HEK293T (cell line): ENCODE measurements at regions not wholly inside any gene's neighbourhood (a gene's known extent, or its start where the extent isn't known, plus 50 kb on each side); places are given as distances from the start of the nearest gene placed in this dataset.

Source experiments
- CTCF ChIA-PET: fragments of 350-600 bp; formaldehyde crosslinking; extraction: SDS; loops from one replicate; lab custom pipeline; 2021; ENCODE audit warnings: antibody characterized with exemption, inconsistent platforms; lab: Yijun Ruan, JAX
- POLR2A ChIA-PET: fragments of 350-600 bp; formaldehyde crosslinking; extraction: SDS; loops from one replicate; lab custom pipeline; 2020; ENCODE audit warnings: antibody characterized with exemption, inconsistent platforms; lab: Yijun Ruan, JAX
- DNase-seq: peaks from one replicate; pipeline ENCODE4 v3.0.0; 2012; ENCODE audit warnings: mixed read lengths; ENCODE audit errors: extremely low spot score
- ARNT ChIP-seq: fragments of 450-650 bp; IDR thresholded peaks from 2 replicates; pipeline ENCODE4 v1.6.1; 2017; ENCODE audit warnings: mild to moderate bottlenecking
- BHLHE40 ChIP-seq: fragments of 450-650 bp; IDR thresholded peaks from 2 replicates; pipeline ENCODE4 v1.6.1; 2016; ENCODE audit warnings: mild to moderate bottlenecking, moderate library complexity, borderline replicate concordance
- CTBP1 ChIP-seq: fragments of 450-650 bp; IDR thresholded peaks from 2 replicates; pipeline ENCODE4 v1.6.1; 2016; ENCODE audit warnings: borderline replicate concordance
- ELF4 ChIP-seq: fragments of 450-650 bp; IDR thresholded peaks from 2 replicates; pipeline ENCODE4 v1.6.1; 2017; ENCODE audit warnings: antibody characterized with exemption
- FOXA1 ChIP-seq: fragments of 450-650 bp; IDR thresholded peaks from 2 replicates; pipeline ENCODE4 v1.6.1; 2016; ENCODE audit warnings: mild to moderate bottlenecking
- FOXK2 ChIP-seq: fragments of 450-650 bp; IDR thresholded peaks from 2 replicates; pipeline ENCODE4 v1.6.1; 2016; ENCODE audit warnings: mild to moderate bottlenecking
- FOXM1 ChIP-seq: fragments of 450-650 bp; IDR thresholded peaks from 2 replicates; pipeline ENCODE4 v1.6.1; 2017; ENCODE audit warnings: mild to moderate bottlenecking, borderline replicate concordance
- HDGF ChIP-seq: fragments of 450-650 bp; IDR thresholded peaks from 2 replicates; pipeline ENCODE4 v1.6.1; 2017; ENCODE audit warnings: antibody characterized with exemption, borderline replicate concordance
- L3MBTL2 ChIP-seq: fragments of 450-650 bp; conservative IDR thresholded peaks from 2 replicates; pipeline ENCODE4 v1.6.1; 2016; ENCODE audit warnings: mild to moderate bottlenecking
- LEF1 ChIP-seq: fragments of 450-650 bp; IDR thresholded peaks from 2 replicates; pipeline ENCODE4 v1.6.1; 2017; ENCODE audit warnings: mild to moderate bottlenecking, borderline replicate concordance
- NFRKB ChIP-seq: fragments of 450-650 bp; IDR thresholded peaks from 2 replicates; pipeline ENCODE4 v1.6.1; 2016; ENCODE audit warnings: mild to moderate bottlenecking, moderate library complexity
- SP1 ChIP-seq: fragments of 450-650 bp; IDR thresholded peaks from 2 replicates; pipeline ENCODE4 v1.6.1; 2017
- SUZ12 ChIP-seq: fragments of 450-650 bp; IDR thresholded peaks from 2 replicates; pipeline ENCODE4 v1.6.1; 2016; ENCODE audit warnings: mild to moderate bottlenecking
- TARDBP ChIP-seq: fragments of 450-650 bp; IDR thresholded peaks from 2 replicates; pipeline ENCODE4 v1.6.1; 2016
- ZNF384 ChIP-seq: fragments of 450-650 bp; IDR thresholded peaks from 2 replicates; pipeline ENCODE4 v1.6.1; 2016
- TF ChIP-seq, protein P1 (sequence below): fragments of 450-650 bp; IDR thresholded peaks from 2 replicates; pipeline ENCODE4 v1.6.1; 2016

DNA sequence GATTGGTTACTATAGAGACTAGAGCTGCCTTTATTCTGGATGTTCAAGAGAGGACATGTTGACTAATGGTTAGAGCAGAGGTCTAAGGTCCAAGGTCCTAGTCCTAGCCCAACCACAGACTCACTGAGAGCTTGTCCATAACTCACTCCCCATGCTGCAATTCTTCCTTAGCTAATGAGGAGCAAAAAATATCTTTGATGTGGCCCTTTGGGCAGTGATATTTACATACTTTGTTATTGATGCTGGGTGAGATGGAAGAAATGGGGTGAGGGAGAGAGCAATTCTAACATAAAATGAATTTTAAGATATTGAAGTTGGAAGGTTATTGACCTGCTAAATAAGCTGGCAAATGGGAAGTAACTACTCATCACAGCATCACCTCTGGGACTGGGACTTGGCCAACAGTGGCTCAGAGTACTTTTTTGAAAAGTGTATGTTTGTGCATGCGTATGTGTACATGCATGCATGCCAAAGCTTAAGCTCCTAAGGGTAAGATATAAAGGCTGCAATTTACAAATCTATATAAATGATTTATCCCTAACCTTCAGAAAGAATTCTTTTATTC, 58.0 kb upstream of the ANKRD55 start:
- CTCF ChIA-PET = no interaction called here
- POLR2A ChIA-PET = no interaction called here
- TF ChIP-seq LEF1 (no peak), TARDBP (no peak), FOXM1 (no peak), CTBP1 (no peak), L3MBTL2 (no peak), NFRKB (no peak), FOXA1 (no peak), ELF4 (no peak), ARNT (no peak), SP1 (no peak), SUZ12 (no peak)
- TF ChIP-seq, protein P1, sequence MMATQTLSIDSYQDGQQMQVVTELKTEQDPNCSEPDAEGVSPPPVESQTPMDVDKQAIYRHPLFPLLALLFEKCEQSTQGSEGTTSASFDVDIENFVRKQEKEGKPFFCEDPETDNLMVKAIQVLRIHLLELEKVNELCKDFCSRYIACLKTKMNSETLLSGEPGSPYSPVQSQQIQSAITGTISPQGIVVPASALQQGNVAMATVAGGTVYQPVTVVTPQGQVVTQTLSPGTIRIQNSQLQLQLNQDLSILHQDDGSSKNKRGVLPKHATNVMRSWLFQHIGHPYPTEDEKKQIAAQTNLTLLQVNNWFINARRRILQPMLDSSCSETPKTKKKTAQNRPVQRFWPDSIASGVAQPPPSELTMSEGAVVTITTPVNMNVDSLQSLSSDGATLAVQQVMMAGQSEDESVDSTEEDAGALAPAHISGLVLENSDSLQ = no peak
- no peak for DNase-seq

DNA sequence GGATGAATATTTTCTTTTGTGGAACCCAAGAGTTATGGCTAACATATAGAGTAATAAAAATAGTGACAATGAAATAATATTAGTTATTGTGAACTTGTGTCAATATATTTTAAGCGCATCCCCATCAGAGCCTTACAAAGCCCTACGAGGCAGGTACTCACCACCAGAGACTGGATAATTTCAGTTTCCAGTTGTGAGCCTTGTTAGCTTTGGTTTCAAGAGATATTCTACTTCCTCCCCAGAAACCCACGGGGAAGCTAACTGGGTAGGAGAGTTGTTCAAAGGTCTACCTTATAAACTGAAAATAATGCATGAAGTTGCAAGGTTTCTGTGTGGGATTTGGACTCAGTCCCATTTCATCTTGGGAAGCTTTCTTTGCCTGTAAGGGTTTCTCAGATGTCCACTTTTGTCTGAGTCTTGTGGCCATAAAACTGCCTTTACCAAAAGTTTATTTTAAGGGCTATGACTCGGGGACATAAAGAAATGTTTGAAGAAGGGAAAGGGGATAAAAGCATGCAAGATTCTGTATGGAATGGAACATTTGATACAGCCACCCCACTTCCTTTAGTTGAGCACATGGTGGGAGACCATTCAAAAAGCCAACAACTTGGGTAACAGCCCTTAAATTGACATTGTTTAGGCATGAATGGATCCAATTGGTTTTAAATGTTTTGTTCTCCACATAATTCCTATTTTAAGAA, 57.4 kb upstream of the ANKRD55 start:
- ChIA-PET POLR2A (no interaction called here), CTCF (no interaction called here)
- DNase-seq = no peak
- no peak for TF ChIP-seq TARDBP
- TF ChIP-seq, protein P1 = no peak
- TF ChIP-seq FOXA1 = no peak
- no peak for TF ChIP-seq BHLHE40
- TF ChIP-seq ELF4 = no peak
- TF ChIP-seq L3MBTL2 = no peak
- no peak for TF ChIP-seq ARNT
- no peak for TF ChIP-seq SP1
- no peak for TF ChIP-seq CTBP1
- TF ChIP-seq NFRKB = no peak
- no peak for TF ChIP-seq LEF1
- TF ChIP-seq HDGF = no peak
- no peak for TF ChIP-seq ZNF384
- no peak for TF ChIP-seq SUZ12
- TF ChIP-seq FOXK2 = no peak

DNA sequence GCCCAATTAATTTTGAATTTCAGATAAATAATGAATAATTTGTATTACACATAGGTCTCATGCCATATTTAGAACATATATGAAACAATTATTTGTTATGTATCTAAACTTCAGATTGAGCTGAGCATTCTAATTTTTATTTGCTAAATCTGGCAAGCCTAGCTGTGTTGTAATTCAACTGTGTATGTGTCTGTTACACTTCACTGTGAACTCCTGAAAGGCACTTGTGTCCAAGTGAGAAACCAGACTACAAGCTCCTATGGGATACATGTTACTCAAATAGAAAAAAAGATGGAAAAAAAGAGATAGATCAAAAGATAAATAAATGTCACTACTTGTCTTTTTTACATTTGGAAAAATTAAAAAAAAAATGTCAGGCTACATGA, 56.5 kb upstream of the ANKRD55 start:
- ChIA-PET POLR2A (no interaction called here), CTCF (no interaction called here)
- TF ChIP-seq FOXK2 (no peak), ZNF384 (no peak), TARDBP (no peak), CTBP1 (no peak), NFRKB (no peak), ELF4 (no peak), ARNT (no peak), HDGF (no peak), FOXM1 (no peak), SP1 (no peak), SUZ12 (no peak), BHLHE40 (no peak), L3MBTL2 (no peak), FOXA1 (no peak), LEF1 (no peak)
- TF ChIP-seq, protein P1 = no peak
- DNase-seq = no peak

DNA sequence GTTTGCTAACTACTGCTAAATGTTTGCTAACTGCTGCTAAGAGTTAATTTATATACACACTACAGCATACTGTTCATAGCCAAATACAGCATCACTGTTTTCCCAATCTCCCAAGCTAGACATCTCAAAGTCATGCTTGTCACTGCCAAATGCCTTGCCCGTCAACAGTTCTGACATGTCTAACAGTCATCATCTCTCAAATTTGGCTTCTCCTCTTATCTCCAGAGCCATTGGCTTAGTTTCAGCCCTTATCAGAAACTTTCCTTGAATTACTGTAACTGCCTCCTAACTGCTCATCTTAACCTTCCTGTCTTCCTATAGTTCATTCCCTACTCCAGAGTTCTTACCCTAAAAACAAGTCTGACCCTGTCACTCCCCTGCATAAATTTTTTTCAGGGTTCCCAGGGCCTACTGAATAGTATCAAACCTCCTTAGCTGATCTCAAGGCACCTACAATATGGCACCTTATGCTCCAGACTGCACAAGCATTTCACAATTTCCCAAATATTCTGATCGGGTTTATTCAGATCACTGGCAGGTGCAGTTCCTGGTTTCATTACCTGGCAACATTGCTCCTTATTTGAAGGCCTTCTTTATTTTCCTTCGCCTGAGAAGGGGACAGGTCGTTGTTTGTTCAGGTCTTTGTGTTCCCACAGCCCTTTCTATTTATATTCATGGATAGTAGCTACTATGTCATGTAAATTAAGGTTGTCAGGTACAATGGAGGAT, 55.9 kb upstream of the ANKRD55 start:
- no peak for DNase-seq
- TF ChIP-seq ZNF384 = no peak
- ChIA-PET POLR2A (no interaction called here), CTCF (no interaction called here)

DNA sequence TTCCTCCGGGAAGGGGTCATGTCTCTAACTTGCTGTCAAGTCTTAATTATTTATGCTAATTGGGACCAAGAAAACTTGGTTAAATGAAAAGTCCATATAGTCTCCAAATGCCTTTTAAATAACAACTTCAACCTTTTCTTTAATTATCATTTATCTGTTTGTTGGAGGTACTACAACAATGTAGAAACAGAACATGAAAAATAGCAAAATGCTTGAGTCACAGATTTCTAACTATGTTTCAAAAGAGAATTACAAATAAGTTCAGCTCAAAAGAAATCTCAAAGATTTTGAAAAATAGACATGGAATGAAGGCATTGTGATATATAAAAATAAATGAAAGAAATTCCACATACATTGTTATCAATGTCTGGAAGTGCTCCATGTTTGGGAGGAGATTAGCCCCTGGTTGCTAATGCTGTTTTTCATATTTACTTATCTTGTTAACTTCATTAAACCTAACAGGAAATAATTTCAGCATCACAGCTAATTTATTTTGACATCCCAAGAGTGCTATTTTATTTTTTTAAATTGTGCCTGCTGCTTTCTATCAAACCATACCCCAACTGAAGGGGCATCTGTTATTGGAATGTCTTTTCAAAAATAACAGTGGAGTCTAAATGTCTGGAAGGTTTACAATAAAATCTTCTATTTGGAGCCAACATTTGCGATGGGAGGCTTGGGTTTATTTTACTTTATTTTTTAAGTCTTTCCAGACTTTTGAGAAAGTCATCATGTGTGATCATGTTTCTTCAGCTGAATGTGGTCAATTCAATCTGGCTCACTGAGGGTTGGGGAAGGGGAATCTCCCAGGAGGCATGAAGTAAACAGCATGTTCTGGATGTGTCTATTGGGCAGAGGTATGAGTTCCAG, 53.1 kb upstream of the ANKRD55 start:
- POLR2A ChIA-PET = no interaction called here
- TF ChIP-seq CTBP1 (no peak), LEF1 (no peak), SUZ12 (no peak), NFRKB (no peak), HDGF (no peak), ARNT (no peak), SP1 (no peak), ELF4 (no peak), FOXA1 (no peak), BHLHE40 (no peak), ZNF384 (no peak), FOXK2 (no peak), FOXM1 (no peak), TARDBP (no peak), L3MBTL2 (no peak)
- TF ChIP-seq, protein P1 = no peak
- no peak for DNase-seq
- CTCF ChIA-PET = no interaction called here
